K562 (cell line): ENCODE measurements at regions not wholly inside any gene's neighbourhood (a gene's known extent, or its start where the extent isn't known, plus 50 kb on each side); places are given as distances from the start of the nearest gene placed in this dataset.

ENCODE experiments used
- ATAC-seq: fragments of 200-7000 bp; cut with Tn5 transposase; 3 replicates; pipeline ENCODE4 v1.9.1; 2020; ENCODE audit warnings: moderate library complexity
- BruUV-seq: library from RNA; stranded (reverse); fragments of 400-500 nt; replicated peaks from 2 replicates; lab custom pipeline; 2021; lab: Mats Ljungman, UMichigan
- CTCF ChIA-PET: fragments of 300-600 bp; formaldehyde crosslinking; extraction: SDS; loops from one replicate; lab custom pipeline; 2021; ENCODE audit warnings: low intra/inter-chr PET ratio; lab: Yijun Ruan, JAX
- POLR2A ChIA-PET: fragments of 300-600, 350-650 bp; sonication (Branson Sonifier 250); formaldehyde crosslinking; extraction: SDS; loops from one replicate; lab custom pipeline; 2021; ENCODE audit warnings: antibody characterized with exemption, inconsistent platforms; lab: Yijun Ruan, JAX
- DNase-seq, 4 experiments: peaks; one replicate each; pipeline versions ENCODE4 v3.0.0 to v3.0.0-alpha.2; 2011 to 2018; ENCODE audit warnings: low spot score in 3 of 4, mixed read lengths in 3 of 4; ENCODE audit errors: extremely low read depth in 1 of 4
- FAIRE-seq: peaks from 2 replicates; lab custom pipeline; 2011; peaks lifted over from hg19 to GRCh38; lab: Jason Lieb, UNC
- H2AFZ ChIP-seq: 2 replicates; pipeline ENCODE4 v1.6.0; 2011; ENCODE audit warnings: low read depth, low read length, control low read depth, inconsistent platforms
- H3K27ac ChIP-seq: fragments of 200-600 bp; 3 replicates; pipeline ENCODE4 v1.8.0; 2011; ENCODE audit warnings: low read depth, mild to moderate bottlenecking, control low read depth, inconsistent platforms, low read length, moderate library complexity, mixed read lengths; ENCODE audit errors: extremely low read depth
- H3K27me3 ChIP-seq, 2 experiments: fragments of 300-600 bp in 1 of 2; 2 replicates in 1 of 2; 3 replicates in 1 of 2; pipeline versions ENCODE4 v1.6.0 to v1.8.0; 2011; ENCODE audit warnings: inconsistent platforms in 2 of 2, low read length in 2 of 2, mild to moderate bottlenecking in 1 of 2, mixed read lengths in 1 of 2, moderate library complexity in 1 of 2; ENCODE audit not compliant: control insufficient read depth in 2 of 2, insufficient read depth in 2 of 2
- H3K36me3 ChIP-seq: fragments of 300-600 bp; 3 replicates; pipeline ENCODE4 v1.8.0; 2011; ENCODE audit warnings: mild to moderate bottlenecking, low read length, inconsistent platforms; ENCODE audit not compliant: control insufficient read depth, insufficient read depth
- H3K4me1 ChIP-seq, 2 experiments: fragments of 200-600 bp in 1 of 2; replicated peaks in 1 of 2; 2 replicates in 1 of 2; 3 replicates in 1 of 2; pipeline versions ENCODE4 v1.5.1 to v1.8.0; 2011; ENCODE audit warnings: inconsistent platforms in 2 of 2, low read length in 2 of 2, mild to moderate bottlenecking in 1 of 2, mixed read lengths in 1 of 2, moderate library complexity in 1 of 2; ENCODE audit not compliant: control insufficient read depth in 2 of 2, insufficient read depth in 2 of 2
- H3K4me2 ChIP-seq: 2 replicates; pipeline ENCODE4 v1.6.1; 2011; ENCODE audit warnings: low read length, control low read depth, inconsistent platforms, mixed read lengths; ENCODE audit not compliant: insufficient read depth
- H3K4me3 ChIP-seq: fragments of 200-600 bp; sonication (generic), shearing (Covaris generic); 2 replicates; pipeline ENCODE4 v1.5.1; 2016; ENCODE audit warnings: control low read depth, inconsistent platforms
- H3K79me2 ChIP-seq: fragments of 200-600 bp; 3 replicates; pipeline ENCODE4 v1.8.0; 2011; ENCODE audit warnings: low read length, inconsistent platforms; ENCODE audit not compliant: control insufficient read depth, insufficient read depth
- H3K9ac ChIP-seq, 2 experiments: 2 replicates each; pipeline versions ENCODE4 v1.6.0 to v1.6.1; 2011; ENCODE audit warnings: low read depth in 2 of 2, low read length in 2 of 2, control low read depth in 1 of 2, inconsistent platforms in 1 of 2, mild to moderate bottlenecking in 1 of 2, mixed read lengths in 1 of 2; ENCODE audit not compliant: insufficient read depth in 1 of 2
- H3K9me1 ChIP-seq: one replicate; pipeline ENCODE4 v1.6.0; 2011; ENCODE audit warnings: inconsistent platforms, mild to moderate bottlenecking, low read length, moderate library complexity; ENCODE audit not compliant: control insufficient read depth, insufficient read depth
- H3K9me3 ChIP-seq: replicated peaks from 2 replicates; pipeline ENCODE4 v1.5.1; 2011; ENCODE audit warnings: low read depth, low read length, inconsistent platforms; ENCODE audit not compliant: control insufficient read depth, insufficient read depth
- H4K20me1 ChIP-seq: replicated peaks from 2 replicates; pipeline ENCODE4 v1.6.1; 2011; ENCODE audit warnings: low read length, inconsistent platforms, mixed read lengths; ENCODE audit not compliant: control insufficient read depth, insufficient read depth
- CHD2 ChIP-seq: IDR thresholded peaks from 2 replicates; pipeline ENCODE4 v1.6.1; 2011; ENCODE audit warnings: low read depth, low read length
- CSDE1 ChIP-seq, 2 experiments: fragments of 450-650 bp; IDR thresholded peaks; 2 replicates each; pipeline ENCODE4 v1.6.1; 2016; ENCODE audit warnings: mild to moderate bottlenecking in 1 of 2
- ETS2 ChIP-seq: IDR thresholded peaks from 2 replicates; pipeline ENCODE4 v1.6.1; 2016; ENCODE audit warnings: borderline replicate concordance, missing genetic modification characterization, mild to moderate bottlenecking, moderate library complexity, missing compliant biosample characterization; ENCODE audit not compliant: poor library complexity, severe bottlenecking
- HDAC3 ChIP-seq: fragments of 450-650 bp; IDR thresholded peaks from 2 replicates; pipeline ENCODE4 v1.6.1; 2018; ENCODE audit warnings: borderline replicate concordance, mild to moderate bottlenecking, moderate library complexity; ENCODE audit not compliant: partially characterized antibody
- NCOR1 ChIP-seq: fragments of 450-650 bp; IDR thresholded peaks from 2 replicates; pipeline ENCODE4 v1.6.1; 2016; ENCODE audit warnings: mild to moderate bottlenecking, moderate library complexity
- NFIC ChIP-seq: fragments of 450-650 bp; IDR thresholded peaks from 2 replicates; pipeline ENCODE4 v1.6.1; 2017; ENCODE audit warnings: mild to moderate bottlenecking, inconsistent platforms
- NFRKB ChIP-seq: fragments of 450-650 bp; IDR thresholded peaks from 2 replicates; pipeline ENCODE4 v1.6.1; 2016; ENCODE audit warnings: low read depth
- NR2C1 ChIP-seq, 2 experiments: fragments of 450-650 bp; IDR thresholded peaks; 2 replicates each; pipeline ENCODE4 v1.6.1; 2017; ENCODE audit warnings: mild to moderate bottlenecking in 2 of 2, antibody characterized with exemption in 1 of 2, inconsistent platforms in 1 of 2, missing compliant biosample characterization in 1 of 2, missing genetic modification characterization in 1 of 2
- NUFIP1 ChIP-seq: fragments of 450-650 bp; IDR thresholded peaks from 2 replicates; pipeline ENCODE4 v1.6.1; 2018; ENCODE audit not compliant: partially characterized antibody
- PBX2 ChIP-seq, 2 experiments: IDR thresholded peaks in 1 of 2; conservative IDR thresholded peaks in 1 of 2; 2 replicates each; pipeline ENCODE4 v1.6.1; 2016; ENCODE audit warnings: low read depth in 2 of 2, mild to moderate bottlenecking in 1 of 2, missing compliant biosample characterization in 1 of 2, missing genetic modification characterization in 1 of 2, moderate library complexity in 1 of 2
- TSC22D4 ChIP-seq: fragments of 450-650 bp; IDR thresholded peaks from 2 replicates; pipeline ENCODE4 v1.6.1; 2016; ENCODE audit warnings: missing genetic modification characterization, missing biosample characterization, control low read depth
- XRCC3 ChIP-seq: fragments of 450-650 bp; IDR thresholded peaks from 2 replicates; pipeline ENCODE4 v1.6.1; 2017; ENCODE audit warnings: mild to moderate bottlenecking, moderate library complexity
- ZBTB5 ChIP-seq: fragments of 450-650 bp; IDR thresholded peaks from 2 replicates; pipeline ENCODE4 v1.6.1; 2017; ENCODE audit warnings: antibody characterized with exemption
- ZNF79 ChIP-seq: fragments of 250-450 bp; sonication (Bioruptor Pico); IDR thresholded peaks from 2 replicates; pipeline ENCODE4 v1.4.0; 2020; ENCODE audit warnings: low read depth, mild to moderate bottlenecking, moderate library complexity
- WGBS: fragments of 100-300 bp; shearing (Covaris generic); methylation state at CpG from one replicate; pipeline ENCODE4 v1.1.6; 2016; ENCODE audit warnings: low coverage, mixed read lengths; ENCODE audit not compliant: insufficient coverage; ENCODE audit errors: missing lambda C conversion rate; 5-methylcytosine and 5-hydroxymethylcytosine counted together
- in situ Hi-C: fragments of 300-500 bp; cut with MboI; formaldehyde crosslinking; loops from 4 replicates; pipeline ENCODE4 v1.15.0; 2018; ENCODE audit warnings: inconsistent platforms, mixed read lengths
- intact Hi-C: fragments of 100-400 bp; cut with micrococcal nuclease; formaldehyde crosslinking; loops from 2 replicates; pipeline ENCODE4 v1.14.2; 2022
- TF ChIP-seq, protein P1 (sequence below): fragments of 450-650 bp; IDR thresholded peaks from 2 replicates; pipeline ENCODE4 v1.6.1; 2016

DNA sequence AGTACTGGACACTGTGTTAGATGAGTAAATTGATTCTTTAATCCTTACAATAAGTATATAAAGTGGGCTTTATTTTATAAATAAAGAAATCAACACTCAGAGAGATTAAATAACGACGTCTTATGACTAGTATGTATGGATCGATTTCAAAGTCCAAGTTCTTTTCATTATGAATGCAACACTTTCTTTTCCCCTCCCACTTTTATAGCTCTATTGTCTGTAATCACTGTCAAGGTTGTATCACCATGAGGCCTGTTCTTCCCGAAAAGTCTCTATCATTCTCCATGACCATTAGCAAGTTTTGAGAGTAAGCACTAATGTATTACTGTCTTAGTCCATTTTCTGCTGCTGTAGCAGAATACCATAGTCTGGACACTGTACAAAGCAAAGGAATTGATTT is 228.4 kb downstream of the TLR4 start:
- POLR2A ChIA-PET = interaction anchor here (0.5 kb wide), 1 partner anchor 559 kb away, joined by 3 read pairs; no protein-coding TSS in a partner anchor
- intact Hi-C loops (no loop called here), in situ Hi-C loops (no loop called here)
- Histone ChIP-seq H3K9ac (no peak overlapping the region), H3K9me3 (no peaks in the 10 kb centered on the region), H3K36me3 (no peaks in the 10 kb centered on the region), H3K79me2 (no peaks in the 10 kb centered on the region), H2AFZ (no peak overlapping the region), H4K20me1 (no peaks in the 10 kb centered on the region), H3K27ac (no peak overlapping the region), H3K4me1 (no peaks in the 10 kb centered on the region), H3K4me3 (no peak overlapping the region), H3K9me1 (no peaks in the 10 kb centered on the region), H3K27me3 (no peaks in the 10 kb centered on the region), H3K4me2 (no peak overlapping the region)
- 0% methylated on average over 4 of the region's 4 CpGs for WGBS
- CTCF ChIA-PET = no interaction called here
- FAIRE-seq (no peak), DNase-seq (no peak), ATAC-seq (no peak)
- BruUV-seq = no TSS peak
- TF ChIP-seq NFIC = no peak
- TF ChIP-seq NR2C1 (IDR thresholded peaks at IDR 0.05) = no peak
- no peak for TF ChIP-seq NR2C1 (tag; IDR thresholded peaks at IDR 0.05)
- TF ChIP-seq TSC22D4 (tag) = no peak
- TF ChIP-seq ETS2 (tag) = no peak
- TF ChIP-seq ZNF79 = no peak
- TF ChIP-seq NFRKB = no peak
- TF ChIP-seq ZBTB5 = no peak
- TF ChIP-seq CSDE1 (IDR thresholded peaks at IDR 0.05) = no peak
- no peak for TF ChIP-seq PBX2 (CRISPR knock-in tag; IDR thresholded peaks at IDR 0.05; ENCODE audit: low read depth)
- TF ChIP-seq PBX2 (tag; conservative IDR thresholded peaks at IDR 0.05; ENCODE audit: low read depth) = no peak
- TF ChIP-seq NCOR1 = no peak
- no peak for TF ChIP-seq HDAC3
- TF ChIP-seq NUFIP1 = no peak
- TF ChIP-seq CHD2 = no peak
- no peak for TF ChIP-seq XRCC3
- TF ChIP-seq, protein P1, sequence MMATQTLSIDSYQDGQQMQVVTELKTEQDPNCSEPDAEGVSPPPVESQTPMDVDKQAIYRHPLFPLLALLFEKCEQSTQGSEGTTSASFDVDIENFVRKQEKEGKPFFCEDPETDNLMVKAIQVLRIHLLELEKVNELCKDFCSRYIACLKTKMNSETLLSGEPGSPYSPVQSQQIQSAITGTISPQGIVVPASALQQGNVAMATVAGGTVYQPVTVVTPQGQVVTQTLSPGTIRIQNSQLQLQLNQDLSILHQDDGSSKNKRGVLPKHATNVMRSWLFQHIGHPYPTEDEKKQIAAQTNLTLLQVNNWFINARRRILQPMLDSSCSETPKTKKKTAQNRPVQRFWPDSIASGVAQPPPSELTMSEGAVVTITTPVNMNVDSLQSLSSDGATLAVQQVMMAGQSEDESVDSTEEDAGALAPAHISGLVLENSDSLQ = no peak
- TF ChIP-seq, all 486 proteins: peak for 0
